Transverse colon (tissue), 4 donors: ENCODE measurements at regions not wholly inside any gene's neighbourhood (a gene's known extent, or its start where the extent isn't known, plus 50 kb on each side); places are given as distances from the start of the nearest gene placed in this dataset.

Experiments used
- CTCF ChIP-seq, 5 experiments: fragments of 200-600 bp in 3 of 5; fragments of 450-650 bp in 2 of 5; sonication (generic) in 3 of 5; IDR thresholded peaks; 1 replicate in 2 of 5; 2 replicates in 3 of 5; pipeline ENCODE4 v1.5.1; 2016 to 2017; ENCODE audit warnings: antibody characterized with exemption in 5 of 5, inconsistent platforms in 3 of 5, mild to moderate bottlenecking in 2 of 5, moderate library complexity in 1 of 5
- EP300 ChIP-seq: sonication (generic); formaldehyde crosslinking; IDR thresholded peaks from one replicate; pipeline ENCODE4 v1.6.1; 2017; ENCODE audit warnings: antibody characterized with exemption, low read depth
- POLR2A ChIP-seq: fragments of 450-650 bp; IDR thresholded peaks from one replicate; pipeline ENCODE4 v1.6.1; 2016; ENCODE audit warnings: antibody characterized with exemption, mild to moderate bottlenecking, moderate library complexity
- POLR2AphosphoS5 ChIP-seq, 3 donors: sonication (generic); formaldehyde crosslinking; IDR thresholded peaks; one replicate each; pipeline ENCODE4 v1.6.1; 2016; ENCODE audit warnings: antibody characterized with exemption in 3 of 3

DNA sequence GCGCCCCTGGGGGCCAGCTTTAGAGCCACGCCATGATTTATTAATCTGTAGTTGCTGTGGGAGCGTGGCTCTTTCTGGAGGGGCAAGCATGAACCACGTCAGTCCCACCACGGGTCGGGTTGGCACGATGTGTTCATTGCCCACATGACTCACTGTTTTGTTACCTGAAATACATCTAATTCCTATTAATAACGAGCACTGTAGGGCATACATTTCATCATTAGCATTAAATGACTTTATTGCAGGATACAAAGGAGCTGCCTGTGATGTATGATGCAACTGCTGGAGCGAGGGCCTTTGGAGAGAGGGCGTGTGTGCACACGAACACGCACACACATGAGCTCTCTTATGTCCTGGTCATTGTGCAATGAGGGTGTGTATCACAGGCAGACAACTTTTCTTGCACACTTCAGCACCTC, 127.0 kb downstream of the INHBB start:
- TF ChIP-seq CTCF (IDR thresholded peaks at IDR 0.05) (no peak), POLR2A (no peak), POLR2AphosphoS5 (IDR thresholded peaks at IDR 0.05) (no peak), EP300 (no peak)
